CD4-positive, alpha-beta T cell treated with Interferon gamma for 1 hour (primary cell): ENCODE measurements at regions not wholly inside any gene's neighbourhood (a gene's known extent, or its start where the extent isn't known, plus 50 kb on each side); places are given as distances from the start of the nearest gene placed in this dataset.

Experiments
- DNase-seq: peaks from one replicate; pipeline ENCODE4 v3.0.0-alpha.2; 2020

GRCh38 chr21:15327637-15328265 lies 263.0 kb upstream of the NRIP1 start:
- DNase-seq = no peak

DNA sequence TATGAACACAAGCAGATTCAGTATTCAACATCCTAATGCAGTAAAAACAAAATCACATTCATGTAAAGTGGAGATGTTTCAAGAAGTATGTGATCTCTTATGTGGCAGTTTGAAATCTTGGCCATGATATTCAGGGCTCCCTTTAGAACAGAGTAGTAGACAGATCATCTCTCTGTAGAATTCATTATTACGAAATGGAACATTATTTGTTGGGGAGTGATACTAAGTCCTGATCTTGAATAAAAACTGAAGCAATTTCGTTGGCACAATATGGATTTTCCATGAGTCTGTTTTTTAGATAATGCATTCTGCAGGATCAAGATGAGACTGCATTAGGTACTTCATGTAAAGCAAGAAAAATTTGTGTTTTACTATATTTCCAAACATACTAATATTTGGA lies 264.4 kb upstream of the NRIP1 start:
- DNase-seq = no peak

DNA sequence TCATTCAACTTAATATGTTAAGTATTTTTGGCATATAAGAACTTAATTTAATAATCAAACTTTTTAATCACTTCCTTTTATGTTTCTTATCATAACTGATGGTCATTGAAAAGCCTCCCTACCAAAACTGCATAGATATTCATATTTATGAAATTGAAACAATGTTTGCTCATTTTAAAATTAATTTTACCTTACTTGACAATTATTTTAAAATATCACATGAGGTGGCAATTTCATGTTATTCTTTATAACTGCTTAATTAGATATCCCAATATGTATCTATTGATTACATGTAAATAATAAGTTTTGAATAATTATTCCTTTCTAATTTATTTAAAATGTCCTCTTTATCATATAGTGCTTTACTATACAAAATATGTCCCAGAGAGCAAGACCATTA lies 266.1 kb upstream of the NRIP1 start:
- DNase-seq = no peak

- DNase-seq = no peak
Measured at GRCh38 chr21:15332572-15332971, 267.8 kb upstream of the NRIP1 start.

DNA sequence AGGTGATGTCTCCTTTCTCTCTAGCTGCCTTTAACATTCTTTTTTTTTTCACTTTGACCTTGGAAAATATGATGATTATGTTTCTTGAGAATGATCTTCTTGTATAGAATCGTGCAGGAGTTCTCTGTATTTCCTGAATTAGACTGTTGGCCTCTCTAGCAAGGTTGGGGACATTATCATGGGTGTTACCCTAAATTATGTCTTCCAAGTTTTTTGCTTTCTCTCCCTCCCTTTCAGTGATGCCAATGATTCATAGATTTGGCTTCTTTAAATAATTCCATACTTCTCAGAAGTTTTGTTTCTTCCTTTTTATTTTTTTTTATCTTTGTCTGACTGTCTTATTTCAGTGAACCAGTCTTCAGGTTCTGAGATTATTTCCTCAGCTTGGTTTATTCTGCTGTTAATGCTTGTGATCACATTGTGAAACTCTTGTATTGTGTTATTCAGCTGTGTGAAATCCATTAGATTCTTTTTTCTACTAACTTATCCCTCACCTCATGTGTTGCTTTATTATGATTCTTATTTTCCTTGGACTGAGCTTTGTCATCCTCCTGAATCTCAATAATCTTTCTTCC lies 268.4 kb upstream of the NRIP1 start:
- DNase-seq = no peak

DNA sequence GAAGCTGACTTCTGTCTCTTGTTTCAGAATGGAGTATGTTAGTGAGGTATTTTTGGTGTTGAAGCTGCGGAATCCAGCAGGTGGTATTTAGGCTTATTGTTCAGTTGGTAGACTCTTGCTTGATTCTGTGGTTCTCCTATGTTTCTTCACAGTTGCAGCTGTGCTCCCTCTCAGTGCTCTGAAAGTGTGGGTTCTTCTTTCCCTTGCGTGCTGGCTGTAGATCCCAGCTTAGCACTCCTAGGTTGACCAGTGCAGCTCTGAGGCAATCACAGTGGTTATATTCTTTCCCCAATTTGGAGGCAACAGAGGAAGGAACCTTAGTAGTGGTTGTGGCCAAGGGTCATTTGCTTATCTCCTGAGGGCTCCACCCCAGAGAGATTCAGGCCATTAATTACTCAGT lies 269.2 kb upstream of the NRIP1 start:
- DNase-seq = no peak

GRCh38 chr21:15343066-15343465 lies 278.3 kb upstream of the NRIP1 start:
- DNase-seq = no peak

GRCh38 chr21:15352009-15352408 lies 287.2 kb upstream of the NRIP1 start:
- no peak for DNase-seq

DNA sequence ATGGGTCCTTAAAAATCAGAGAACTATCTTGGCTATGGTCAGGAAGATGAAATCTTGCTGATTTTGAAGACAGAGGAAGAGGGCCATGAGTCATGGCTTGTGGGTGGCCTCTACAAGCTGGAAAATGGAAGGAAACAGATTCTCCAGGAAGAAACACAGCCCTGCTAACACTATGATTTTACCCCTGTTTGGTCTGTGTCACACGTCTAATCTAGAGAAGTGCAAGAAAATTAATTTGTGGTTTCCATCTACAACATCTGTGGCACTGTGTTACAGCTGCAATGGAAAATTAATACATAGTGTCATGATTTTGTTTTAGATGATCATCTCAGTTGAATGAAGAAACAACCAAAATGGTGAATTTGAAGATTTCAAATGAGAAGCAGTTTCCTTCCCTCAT lies 288.7 kb upstream of the NRIP1 start:
- DNase-seq = no peak

DNA sequence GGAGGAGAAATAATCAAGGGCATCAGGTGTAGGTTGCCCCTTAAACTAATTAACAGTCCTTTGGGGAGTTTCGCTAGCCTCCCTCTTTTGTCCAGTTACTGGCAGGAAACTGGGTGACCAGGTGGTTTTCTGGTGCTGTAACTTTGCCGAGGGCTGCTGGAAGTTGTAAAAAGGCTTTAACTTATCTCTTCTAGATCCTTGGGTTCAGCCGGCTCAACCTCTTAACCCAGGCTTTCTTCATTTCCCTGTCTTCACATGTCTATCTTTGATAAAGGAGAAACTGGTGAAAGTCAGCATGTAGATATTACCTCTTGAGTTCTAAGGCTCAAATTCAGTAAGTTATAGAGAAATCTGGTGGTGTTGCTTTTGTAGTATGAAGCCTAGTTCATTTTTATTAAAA lies 289.7 kb upstream of the NRIP1 start:
- DNase-seq = no peak

- DNase-seq = no peak
Measured at GRCh38 chr21:15355066-15355465, 290.3 kb upstream of the NRIP1 start.

DNA sequence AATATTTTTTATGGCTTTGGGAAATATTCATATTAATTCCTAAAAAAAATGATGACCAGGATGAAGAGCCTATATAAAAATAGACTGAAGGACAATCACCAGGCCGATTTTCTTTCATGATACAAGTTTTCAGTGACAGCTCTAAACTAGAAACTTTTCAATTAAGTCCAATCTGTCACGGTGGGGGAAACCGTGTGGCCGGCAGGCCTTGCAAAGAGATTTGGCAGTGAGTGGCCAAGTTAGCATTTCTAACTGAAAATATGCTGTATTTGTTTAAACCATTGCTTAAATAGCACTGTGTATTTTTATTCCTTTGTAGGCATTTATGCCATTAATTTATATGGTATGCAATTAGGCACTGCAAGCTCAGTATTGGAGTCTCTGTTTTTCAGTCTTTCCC lies 294.5 kb upstream of the NRIP1 start:
- no peak for DNase-seq

GRCh38 chr21:15362458-15362857 lies 297.7 kb upstream of the NRIP1 start:
- no peak for DNase-seq

- DNase-seq = no peak
Measured at GRCh38 chr21:15363921-15364320, 299.1 kb upstream of the NRIP1 start.

DNA sequence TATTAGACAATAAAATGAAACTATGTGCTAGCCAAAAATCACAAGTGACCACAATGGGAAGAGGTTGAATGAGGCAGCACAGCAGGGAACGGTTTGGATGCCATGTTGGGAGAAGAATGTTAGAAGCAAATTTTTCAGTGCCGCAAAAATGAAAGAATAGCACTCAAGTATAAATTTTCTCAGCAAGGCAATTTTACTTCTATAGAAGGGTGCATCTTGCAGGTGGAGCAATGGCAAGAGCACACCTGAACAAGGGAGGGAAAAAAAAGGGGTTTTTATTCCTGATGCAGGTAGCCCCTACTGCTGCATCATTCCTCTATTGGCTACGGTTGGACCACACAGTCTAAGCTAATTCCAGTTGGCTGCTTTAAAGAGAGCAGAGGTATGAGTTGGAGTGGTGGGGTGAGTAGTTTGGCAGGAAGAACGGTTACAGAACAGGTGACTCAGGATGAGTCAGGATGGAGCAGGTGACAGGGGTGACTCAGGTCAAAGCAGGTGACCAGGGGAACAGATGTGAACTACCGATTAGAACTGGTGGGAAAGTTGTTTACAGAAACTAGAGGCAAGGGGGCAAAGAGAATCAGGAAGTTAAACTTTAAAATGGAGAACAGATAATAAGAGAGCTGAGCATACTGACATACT lies 301.1 kb upstream of the NRIP1 start:
- no peak for DNase-seq

- DNase-seq = no peak
Measured at GRCh38 chr21:15366555-15366954, 301.8 kb upstream of the NRIP1 start.

- DNase-seq = no peak
Measured at GRCh38 chr21:15367061-15367626, 302.3 kb upstream of the NRIP1 start.

GRCh38 chr21:15370462-15370975 lies 305.7 kb upstream of the NRIP1 start:
- no peak for DNase-seq

DNA sequence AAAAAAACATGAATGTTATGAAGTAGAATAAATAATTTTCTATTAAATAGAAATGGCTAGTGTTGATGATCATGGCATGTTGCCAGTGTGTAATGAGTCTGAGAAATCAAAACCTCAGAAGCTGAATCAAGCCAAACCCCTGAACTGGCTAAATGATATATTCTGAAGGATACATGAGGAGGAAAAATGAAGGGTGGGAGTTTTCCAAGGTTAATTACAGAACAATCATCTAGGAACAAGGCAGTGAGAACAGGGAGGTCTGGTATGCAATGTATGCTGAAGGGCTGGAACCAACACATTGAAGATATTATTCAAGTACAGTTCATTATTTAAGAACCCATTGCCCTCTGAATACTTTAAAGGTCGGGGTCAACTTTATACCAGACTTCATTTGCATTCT lies 309.1 kb upstream of the NRIP1 start:
- DNase-seq = no peak

- no peak for DNase-seq
Measured at GRCh38 chr21:15379776-15380175, 315.0 kb upstream of the NRIP1 start.

DNA sequence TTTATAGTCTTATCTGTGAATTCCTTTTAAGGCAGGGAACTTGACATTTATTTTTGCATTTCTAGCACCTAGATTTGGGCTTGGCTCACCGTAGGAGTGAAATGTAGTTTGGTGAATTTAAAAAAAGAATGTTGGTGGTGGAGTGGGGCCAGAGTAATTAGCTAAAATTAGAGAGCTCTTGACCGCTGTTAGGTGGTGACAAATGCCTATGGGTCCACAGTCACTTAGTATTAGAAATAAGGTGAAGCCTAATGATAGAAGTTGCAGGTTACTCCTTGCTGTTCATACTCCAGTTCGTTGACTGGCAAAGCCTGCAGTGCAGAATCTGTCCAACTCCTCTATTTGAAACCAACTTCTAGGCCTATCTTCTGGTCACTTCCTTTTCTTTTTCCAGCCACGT lies 318.8 kb upstream of the NRIP1 start:
- DNase-seq = no peak

DNA sequence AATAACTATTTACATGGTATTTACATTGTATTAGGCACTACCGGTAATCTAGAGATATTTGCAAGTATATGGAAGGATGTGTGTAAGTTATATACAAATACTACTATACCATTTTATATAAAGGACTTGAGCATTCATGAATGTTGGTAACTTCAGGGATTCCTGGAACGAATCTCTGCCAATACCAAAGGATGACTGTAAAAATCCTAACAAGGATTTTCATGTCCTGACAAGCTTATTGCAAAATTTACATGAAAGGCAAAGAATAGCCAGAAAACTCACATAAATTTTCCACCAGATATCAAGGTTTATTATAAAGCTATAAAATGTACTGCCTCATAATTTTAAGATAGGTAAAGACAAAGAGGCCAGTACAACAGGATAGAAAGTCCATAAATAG lies 325.2 kb upstream of the NRIP1 start:
- no peak for DNase-seq

- no peak for DNase-seq
Measured at GRCh38 chr21:15397258-15397657, 332.5 kb upstream of the NRIP1 start.

GRCh38 chr21:15400905-15401304 lies 328.9 kb upstream of the USP25 start:
- DNase-seq = no peak
